ENCODE measurements at regions not wholly inside any gene's neighbourhood (a gene's known extent, or its start where the extent isn't known, plus 50 kb on each side); places are given as distances from the start of the nearest gene placed in this dataset.

GRCh38 chr16:73232555-73233328 lies 184.8 kb upstream of the ZFHX3 start:
- DNase-seq: no peak

- no peak for DNase-seq
Measured at GRCh38 chr16:73231944-73232554, 184.1 kb upstream of the ZFHX3 start.

- DNase-seq: no peak
Measured at GRCh38 chr16:73231379-73231778, 183.5 kb upstream of the ZFHX3 start.

- no peak for DNase-seq
Measured at GRCh38 chr16:73230651-73231050, 182.7 kb upstream of the ZFHX3 start.

- DNase-seq: no peak
Measured at GRCh38 chr16:73228649-73229048, 180.7 kb upstream of the ZFHX3 start.

- DNase-seq: no peak
Measured at GRCh38 chr16:73226675-73227074, 178.7 kb upstream of the ZFHX3 start.

GRCh38 chr16:73225983-73226382 lies 178.1 kb upstream of the ZFHX3 start:
- no peak for DNase-seq

- DNase-seq: no peak
Measured at GRCh38 chr16:73220836-73221235, 172.9 kb upstream of the ZFHX3 start.

GRCh38 chr16:73219176-73219575 lies 171.2 kb upstream of the ZFHX3 start:
- DNase-seq: no peak

GRCh38 chr16:73217654-73218053 lies 169.7 kb upstream of the ZFHX3 start:
- no peak for DNase-seq

GRCh38 chr16:73216932-73217331 lies 169.0 kb upstream of the ZFHX3 start:
- no peak for DNase-seq

GRCh38 chr16:73215678-73216377 lies 167.9 kb upstream of the ZFHX3 start:
- DNase-seq: no peak

GRCh38 chr16:73214825-73215677 lies 167.1 kb upstream of the ZFHX3 start:
- no peak for DNase-seq

- no peak for DNase-seq
Measured at GRCh38 chr16:73213732-73214455, 166.0 kb upstream of the ZFHX3 start.

GRCh38 chr16:73212431-73212830 lies 164.5 kb upstream of the ZFHX3 start:
- no peak for DNase-seq

GRCh38 chr16:73210686-73211085 lies 162.8 kb upstream of the ZFHX3 start:
- DNase-seq: peak; percentile 16

- DNase-seq: no peak
Measured at GRCh38 chr16:73210084-73210483, 162.2 kb upstream of the ZFHX3 start.

GRCh38 chr16:73209190-73209589 lies 161.3 kb upstream of the ZFHX3 start:
- DNase-seq: no peak

- no peak for DNase-seq
Measured at GRCh38 chr16:73206151-73206707, 158.3 kb upstream of the ZFHX3 start.

GRCh38 chr16:73205153-73205886 lies 157.4 kb upstream of the ZFHX3 start:
- DNase-seq: no peak
